ENCODE measurements at regions not wholly inside any gene's neighbourhood (a gene's known extent, or its start where the extent isn't known, plus 50 kb on each side); places are given as distances from the start of the nearest gene placed in this dataset.

GRCh38 chr4:120446051-120446567, 379.5 kb upstream of the MAD2L1 start:
- TF ChIP-seq POLR2A (IDR thresholded peaks at IDR 0.05) (no peak), CTCF (IDR thresholded peaks at IDR 0.05) (no peak)
